ENCODE measurements at regions not wholly inside any gene's neighbourhood (a gene's known extent, or its start where the extent isn't known, plus 50 kb on each side); places are given as distances from the start of the nearest gene placed in this dataset.

- TF ChIP-seq CTCF (IDR thresholded peaks at IDR 0.05) (no peak), POLR2AphosphoS5 (IDR thresholded peaks at IDR 0.05) (no peak), POLR2A (IDR thresholded peaks at IDR 0.05; ENCODE audit: low read depth) (no peak)
Measured at GRCh38 chr3:95894820-95895219, 919.6 kb upstream of the EPHA6 start.
